CD4-positive, alpha-beta T cell (primary cell): ENCODE measurements at regions not wholly inside any gene's neighbourhood (a gene's known extent, or its start where the extent isn't known, plus 50 kb on each side); places are given as distances from the start of the nearest gene placed in this dataset.

Source experiments
- ATAC-seq: fragments of 200-7000 bp; cut with Tn5 transposase; one replicate; pipeline ENCODE4 v1.10.0; 2022; ENCODE audit warnings: mild to moderate bottlenecking; ENCODE audit not compliant: poor library complexity
- CTCF ChIA-PET: fragments of 350-600 bp; sonication (Branson Sonifier 250); formaldehyde crosslinking; loops from one replicate; lab custom pipeline; 2021; ENCODE audit warnings: antibody characterized with exemption, inconsistent platforms; lab: Charles Lee
- POLR2A ChIA-PET: fragments of 350-600 bp; sonication (Branson Sonifier 250); formaldehyde crosslinking; loops from one replicate; lab custom pipeline; 2021; ENCODE audit warnings: antibody characterized with exemption, inconsistent platforms; lab: Charles Lee
- DNase-seq, 14 experiments: peaks; one replicate each; pipeline ENCODE4 v3.0.0-alpha.2; 2013 to 2020; ENCODE audit warnings: mixed read lengths in 2 of 14
- H3K27ac ChIP-seq, 2 donors: one replicate each; pipeline versions ENCODE4 v1.5.1 to v1.7.0; 2013; ENCODE audit warnings: low read length in 2 of 2, low read depth in 1 of 2, mild to moderate bottlenecking in 1 of 2
- H3K27me3 ChIP-seq, 2 experiments: 1 replicate in 1 of 2; 2 replicates in 1 of 2; pipeline versions ENCODE4 v1.6.1 to v1.7.0; 2013; ENCODE audit warnings: low read length in 2 of 2, control low read depth in 1 of 2, mild to moderate bottlenecking in 1 of 2, moderate library complexity in 1 of 2; ENCODE audit not compliant: insufficient read depth in 2 of 2, control insufficient read depth in 1 of 2
- H3K36me3 ChIP-seq: one replicate; pipeline ENCODE4 v1.6.1; 2013; ENCODE audit warnings: low read length, control low read depth; ENCODE audit not compliant: insufficient read depth
- H3K4me1 ChIP-seq: one replicate; pipeline ENCODE4 v1.6.1; 2013; ENCODE audit warnings: low read length, control low read depth; ENCODE audit not compliant: insufficient read depth
- H3K4me3 ChIP-seq: one replicate; pipeline ENCODE4 v1.5.1; 2013; ENCODE audit warnings: mild to moderate bottlenecking, low read length, moderate library complexity
- H3K9me3 ChIP-seq, 2 experiments: 1 replicate in 1 of 2; 2 replicates in 1 of 2; pipeline versions ENCODE4 v1.6.1 to v1.7.0; 2013; ENCODE audit warnings: low read length in 2 of 2, mild to moderate bottlenecking in 2 of 2, control low read depth in 1 of 2, moderate library complexity in 1 of 2; ENCODE audit not compliant: control insufficient read depth in 1 of 2, insufficient read depth in 1 of 2
- H3K27ac Mint-ChIP-seq: one replicate; pipeline ENCODE4 v1.8.0; 2020; ENCODE audit warnings: mixed read lengths
- H3K27me3 Mint-ChIP-seq: one replicate; pipeline ENCODE4 v1.8.0; 2021; ENCODE audit warnings: mixed read lengths
- H3K36me3 Mint-ChIP-seq: one replicate; pipeline ENCODE4 v1.8.0; 2021; ENCODE audit warnings: low read depth, mixed read lengths
- H3K4me1 Mint-ChIP-seq: one replicate; pipeline ENCODE4 v1.8.0; 2021; ENCODE audit warnings: low read depth, mixed read lengths
- H3K4me3 Mint-ChIP-seq: one replicate; pipeline ENCODE4 v1.8.0; 2020; ENCODE audit warnings: mild to moderate bottlenecking, mixed read lengths
- H3K9me3 Mint-ChIP-seq: one replicate; pipeline ENCODE4 v1.8.0; 2020; ENCODE audit warnings: mixed read lengths
- intact Hi-C, 2 experiments: fragments of 100-400 bp; cut with DNase I in 1 of 2; cut with micrococcal nuclease in 1 of 2; formaldehyde crosslinking; loops; one replicate each; pipeline versions ENCODE4 v1.15.1 to v1.9.0; 2023 to 2025; cut with DNase I, micrococcal nuclease
- TF ChIP-seq, protein P1 (sequence below): fragments of 200-600 bp; IDR thresholded peaks from one replicate; pipeline ENCODE4 v1.8.0; 2022; ENCODE audit warnings: antibody characterized with exemption, mild to moderate bottlenecking

DNA sequence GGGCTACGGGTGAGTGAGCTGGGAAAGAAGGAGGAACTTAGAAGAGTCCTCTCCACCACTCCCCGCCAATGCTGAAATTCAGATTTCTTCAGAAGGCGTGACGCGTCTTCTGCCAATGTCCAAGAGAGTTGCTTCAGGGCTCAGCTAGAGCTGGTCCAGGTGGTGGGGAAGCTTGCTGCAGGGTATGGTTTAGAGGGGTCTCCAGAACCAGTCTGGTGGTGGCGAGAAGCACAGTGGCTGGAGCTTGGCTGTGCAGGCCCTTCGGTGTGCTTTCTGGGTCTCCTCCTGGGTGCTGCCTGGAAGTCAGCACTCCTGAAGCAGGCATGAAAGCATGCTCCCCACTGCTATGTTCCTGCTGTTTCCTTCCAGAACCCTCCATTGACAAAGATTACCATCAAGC, 387.2 kb downstream of the PTPRU start:
- Mint-ChIP-seq H3K4me1 (no peaks in the 10 kb centered on the region), H3K36me3 (no peaks in the 10 kb centered on the region), H3K9me3 (no peaks in the 10 kb centered on the region), H3K4me3 (no peak overlapping the region), H3K27me3 (peaks cover 55% of the 10 kb centered on the region), H3K27ac (no peak overlapping the region)
- no peaks in the 10 kb centered on the region for H3K36me3 ChIP-seq
- H3K4me1 ChIP-seq, result no peaks in the 10 kb centered on the region
- DNase-seq (no peak), ATAC-seq (no peak)
- no peak overlapping the region for H3K4me3 ChIP-seq
- intact Hi-C loops, result no loop called here
- H3K27me3 ChIP-seq, result peaks cover 0 to 4% of the 10 kb centered on the region in 2 experiments
- CTCF ChIA-PET, result no interaction called here
- TF ChIP-seq, protein P1, sequence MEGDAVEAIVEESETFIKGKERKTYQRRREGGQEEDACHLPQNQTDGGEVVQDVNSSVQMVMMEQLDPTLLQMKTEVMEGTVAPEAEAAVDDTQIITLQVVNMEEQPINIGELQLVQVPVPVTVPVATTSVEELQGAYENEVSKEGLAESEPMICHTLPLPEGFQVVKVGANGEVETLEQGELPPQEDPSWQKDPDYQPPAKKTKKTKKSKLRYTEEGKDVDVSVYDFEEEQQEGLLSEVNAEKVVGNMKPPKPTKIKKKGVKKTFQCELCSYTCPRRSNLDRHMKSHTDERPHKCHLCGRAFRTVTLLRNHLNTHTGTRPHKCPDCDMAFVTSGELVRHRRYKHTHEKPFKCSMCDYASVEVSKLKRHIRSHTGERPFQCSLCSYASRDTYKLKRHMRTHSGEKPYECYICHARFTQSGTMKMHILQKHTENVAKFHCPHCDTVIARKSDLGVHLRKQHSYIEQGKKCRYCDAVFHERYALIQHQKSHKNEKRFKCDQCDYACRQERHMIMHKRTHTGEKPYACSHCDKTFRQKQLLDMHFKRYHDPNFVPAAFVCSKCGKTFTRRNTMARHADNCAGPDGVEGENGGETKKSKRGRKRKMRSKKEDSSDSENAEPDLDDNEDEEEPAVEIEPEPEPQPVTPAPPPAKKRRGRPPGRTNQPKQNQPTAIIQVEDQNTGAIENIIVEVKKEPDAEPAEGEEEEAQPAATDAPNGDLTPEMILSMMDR, result no peak
- POLR2A ChIA-PET, result no interaction called here
- peaks cover 0 to 7% of the 10 kb centered on the region in 2 experiments for H3K9me3 ChIP-seq
- no peak overlapping the region for H3K27ac ChIP-seq

DNA sequence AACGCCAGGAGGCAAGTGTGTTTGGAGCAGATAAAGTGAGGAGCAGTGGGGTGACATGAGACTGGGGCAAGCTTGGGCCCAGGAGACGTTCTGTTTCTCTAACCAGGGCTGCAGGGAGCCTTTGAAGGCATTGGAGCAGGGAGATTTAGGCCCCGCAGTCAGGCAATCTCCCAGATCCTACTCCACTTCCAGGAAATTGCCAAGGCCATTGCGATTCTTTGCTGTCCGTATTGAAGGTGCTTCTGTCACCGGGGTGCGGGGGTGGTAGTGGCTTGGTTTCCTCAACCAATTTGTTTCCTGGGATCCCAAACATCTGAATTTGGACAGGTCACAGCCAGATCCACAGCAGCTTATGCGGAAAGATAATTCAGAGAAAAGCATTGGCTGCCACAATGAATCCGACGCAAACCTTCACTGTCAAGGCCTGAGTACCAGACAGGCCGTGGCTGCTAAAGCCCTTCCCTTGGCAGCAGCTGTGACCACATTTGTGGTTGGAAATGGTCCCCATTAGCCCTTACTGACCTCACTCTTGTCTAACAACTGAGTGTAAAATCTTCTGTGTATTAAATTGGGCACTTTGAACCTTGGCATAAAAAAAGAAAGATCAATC, 385.6 kb downstream of the PTPRU start:
- H3K4me1 Mint-ChIP-seq, result no peaks in the 10 kb centered on the region
- H3K36me3 ChIP-seq, result no peaks in the 10 kb centered on the region
- POLR2A ChIA-PET, result no interaction called here
- no peak overlapping the region for H3K27ac Mint-ChIP-seq
- CTCF ChIA-PET, result no interaction called here
- H3K36me3 Mint-ChIP-seq, result no peaks in the 10 kb centered on the region
- DNase-seq (no peak), ATAC-seq (no peak)
- peaks cover 53% of the 10 kb centered on the region for H3K27me3 Mint-ChIP-seq
- intact Hi-C loops, result no loop called here
- H3K9me3 ChIP-seq, result no peaks in the 10 kb centered on the region
- peaks cover 0 to 4% of the 10 kb centered on the region in 2 experiments for H3K27me3 ChIP-seq
- no peak overlapping the region for H3K4me3 ChIP-seq
- H3K4me1 ChIP-seq, result no peaks in the 10 kb centered on the region
- TF ChIP-seq, protein P1, result no peak
- H3K9me3 Mint-ChIP-seq, result no peaks in the 10 kb centered on the region
- H3K4me3 Mint-ChIP-seq, result no peak overlapping the region
- H3K27ac ChIP-seq, result no peak overlapping the region

DNA sequence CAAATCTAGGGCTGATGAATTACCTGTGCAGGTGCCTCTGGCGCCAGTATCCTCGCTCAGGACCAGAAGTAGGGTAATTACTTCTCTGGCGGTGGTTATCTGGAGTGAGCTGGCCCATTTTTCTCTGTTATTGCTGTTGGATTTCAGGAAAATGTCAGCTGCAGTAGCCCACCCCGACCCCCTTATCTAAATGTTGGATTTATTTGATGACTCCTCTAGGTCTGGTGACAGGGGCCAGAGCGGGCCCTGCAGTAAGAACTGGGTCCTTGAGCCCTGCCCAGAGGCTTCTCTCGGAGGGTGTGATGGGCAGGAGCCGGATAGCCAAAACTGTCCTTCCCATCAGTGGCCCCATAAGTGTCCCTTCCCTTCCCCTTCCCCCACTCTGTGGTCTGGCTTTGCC, 384.3 kb downstream of the PTPRU start:
- Mint-ChIP-seq H3K4me3 (no peak overlapping the region), H3K27me3 (peaks cover 57% of the 10 kb centered on the region), H3K9me3 (no peaks in the 10 kb centered on the region), H3K4me1 (no peaks in the 10 kb centered on the region), H3K36me3 (no peaks in the 10 kb centered on the region), H3K27ac (no peak overlapping the region)
- ChIA-PET CTCF (interaction anchor here (0.7 kb wide), 1 partner anchor 44 kb away, joined by 3 read pairs; no protein-coding TSS in a partner anchor), POLR2A (no interaction called here)
- Histone ChIP-seq H3K36me3 (no peaks in the 10 kb centered on the region), H3K27ac (no peak overlapping the region), H3K4me3 (no peak overlapping the region), H3K4me1 (no peaks in the 10 kb centered on the region), H3K9me3 (no peaks in the 10 kb centered on the region), H3K27me3 (peaks cover 0 to 4% of the 10 kb centered on the region in 2 experiments)
- intact Hi-C loops, result no loop called here
- DNase-seq (no peak), ATAC-seq (no peak)
- TF ChIP-seq, protein P1, result no peak
